K562 (cell line): ENCODE measurements at regions not wholly inside any gene's neighbourhood (a gene's known extent, or its start where the extent isn't known, plus 50 kb on each side); places are given as distances from the start of the nearest gene placed in this dataset.

Experiments used
- ATAC-seq: fragments of 200-7000 bp; cut with Tn5 transposase; 3 replicates; pipeline ENCODE4 v1.9.1; 2020; ENCODE audit warnings: moderate library complexity
- BruUV-seq: library from RNA; stranded (reverse); fragments of 400-500 nt; replicated peaks from 2 replicates; lab custom pipeline; 2021; lab: Mats Ljungman, UMichigan
- CTCF ChIA-PET: fragments of 300-600 bp; formaldehyde crosslinking; extraction: SDS; loops from one replicate; lab custom pipeline; 2021; ENCODE audit warnings: low intra/inter-chr PET ratio; lab: Yijun Ruan, JAX
- POLR2A ChIA-PET: fragments of 300-600, 350-650 bp; sonication (Branson Sonifier 250); formaldehyde crosslinking; extraction: SDS; loops from one replicate; lab custom pipeline; 2021; ENCODE audit warnings: antibody characterized with exemption, inconsistent platforms; lab: Yijun Ruan, JAX
- DNase-seq, 4 experiments: peaks; one replicate each; pipeline versions ENCODE4 v3.0.0 to v3.0.0-alpha.2; 2011 to 2018; ENCODE audit warnings: low spot score in 3 of 4, mixed read lengths in 3 of 4; ENCODE audit errors: extremely low read depth in 1 of 4
- FAIRE-seq: peaks from 2 replicates; lab custom pipeline; 2011; peaks lifted over from hg19 to GRCh38; lab: Jason Lieb, UNC
- H2AFZ ChIP-seq: 2 replicates; pipeline ENCODE4 v1.6.0; 2011; ENCODE audit warnings: low read depth, low read length, control low read depth, inconsistent platforms
- H3K27ac ChIP-seq: fragments of 200-600 bp; 3 replicates; pipeline ENCODE4 v1.8.0; 2011; ENCODE audit warnings: low read depth, mild to moderate bottlenecking, control low read depth, inconsistent platforms, low read length, moderate library complexity, mixed read lengths; ENCODE audit errors: extremely low read depth
- H3K27me3 ChIP-seq, 2 experiments: fragments of 300-600 bp in 1 of 2; 2 replicates in 1 of 2; 3 replicates in 1 of 2; pipeline versions ENCODE4 v1.6.0 to v1.8.0; 2011; ENCODE audit warnings: inconsistent platforms in 2 of 2, low read length in 2 of 2, mild to moderate bottlenecking in 1 of 2, mixed read lengths in 1 of 2, moderate library complexity in 1 of 2; ENCODE audit not compliant: control insufficient read depth in 2 of 2, insufficient read depth in 2 of 2
- H3K36me3 ChIP-seq: fragments of 300-600 bp; 3 replicates; pipeline ENCODE4 v1.8.0; 2011; ENCODE audit warnings: mild to moderate bottlenecking, low read length, inconsistent platforms; ENCODE audit not compliant: control insufficient read depth, insufficient read depth
- H3K4me1 ChIP-seq, 2 experiments: fragments of 200-600 bp in 1 of 2; replicated peaks in 1 of 2; 2 replicates in 1 of 2; 3 replicates in 1 of 2; pipeline versions ENCODE4 v1.5.1 to v1.8.0; 2011; ENCODE audit warnings: inconsistent platforms in 2 of 2, low read length in 2 of 2, mild to moderate bottlenecking in 1 of 2, mixed read lengths in 1 of 2, moderate library complexity in 1 of 2; ENCODE audit not compliant: control insufficient read depth in 2 of 2, insufficient read depth in 2 of 2
- H3K4me2 ChIP-seq: 2 replicates; pipeline ENCODE4 v1.6.1; 2011; ENCODE audit warnings: low read length, control low read depth, inconsistent platforms, mixed read lengths; ENCODE audit not compliant: insufficient read depth
- H3K4me3 ChIP-seq: fragments of 200-600 bp; sonication (generic), shearing (Covaris generic); 2 replicates; pipeline ENCODE4 v1.5.1; 2016; ENCODE audit warnings: control low read depth, inconsistent platforms
- H3K79me2 ChIP-seq: fragments of 200-600 bp; 3 replicates; pipeline ENCODE4 v1.8.0; 2011; ENCODE audit warnings: low read length, inconsistent platforms; ENCODE audit not compliant: control insufficient read depth, insufficient read depth
- H3K9ac ChIP-seq, 2 experiments: 2 replicates each; pipeline versions ENCODE4 v1.6.0 to v1.6.1; 2011; ENCODE audit warnings: low read depth in 2 of 2, low read length in 2 of 2, control low read depth in 1 of 2, inconsistent platforms in 1 of 2, mild to moderate bottlenecking in 1 of 2, mixed read lengths in 1 of 2; ENCODE audit not compliant: insufficient read depth in 1 of 2
- H3K9me1 ChIP-seq: one replicate; pipeline ENCODE4 v1.6.0; 2011; ENCODE audit warnings: inconsistent platforms, mild to moderate bottlenecking, low read length, moderate library complexity; ENCODE audit not compliant: control insufficient read depth, insufficient read depth
- H3K9me3 ChIP-seq: replicated peaks from 2 replicates; pipeline ENCODE4 v1.5.1; 2011; ENCODE audit warnings: low read depth, low read length, inconsistent platforms; ENCODE audit not compliant: control insufficient read depth, insufficient read depth
- H4K20me1 ChIP-seq: replicated peaks from 2 replicates; pipeline ENCODE4 v1.6.1; 2011; ENCODE audit warnings: low read length, inconsistent platforms, mixed read lengths; ENCODE audit not compliant: control insufficient read depth, insufficient read depth
- ARHGAP35 ChIP-seq: fragments of 450-650 bp; IDR thresholded peaks from 2 replicates; pipeline ENCODE4 v1.6.1; 2018; ENCODE audit not compliant: partially characterized antibody
- HNRNPUL1 ChIP-seq: fragments of 200-400 bp; formaldehyde crosslinking; IDR thresholded peaks from 2 replicates; pipeline ENCODE4 v1.6.1; 2017; ENCODE audit warnings: low read length
- MCM5 ChIP-seq: fragments of 450-650 bp; IDR thresholded peaks from 2 replicates; pipeline ENCODE4 v1.6.1; 2016; ENCODE audit warnings: low read depth
- MTA1 ChIP-seq: fragments of 450-650 bp; IDR thresholded peaks from 2 replicates; pipeline ENCODE4 v1.6.1; 2017; ENCODE audit warnings: borderline replicate concordance
- RBM22 ChIP-seq: fragments of 200-400 bp; formaldehyde crosslinking; IDR thresholded peaks from 2 replicates; pipeline ENCODE4 v1.6.1; 2018; ENCODE audit warnings: low read length, low read depth; ENCODE audit not compliant: poor library complexity, severe bottlenecking
- SIN3A ChIP-seq, 2 experiments: fragments of 150-350 bp in 1 of 2; IDR thresholded peaks; 2 replicates each; pipeline ENCODE4 v1.6.1; 2011 to 2016; ENCODE audit warnings: borderline replicate concordance in 2 of 2, low read depth in 2 of 2, low read length in 2 of 2, mild to moderate bottlenecking in 2 of 2, moderate library complexity in 2 of 2; ENCODE audit not compliant: control insufficient read depth in 1 of 2
- SMAD1 ChIP-seq: fragments of 150-350 bp; IDR thresholded peaks from 2 replicates; pipeline ENCODE4 v1.6.1; 2014; ENCODE audit warnings: low read length, low read depth; ENCODE audit not compliant: partially characterized antibody
- TCF7L2 ChIP-seq: fragments of 150-350 bp; IDR thresholded peaks from 2 replicates; pipeline ENCODE4 v1.6.1; 2016; ENCODE audit warnings: low read depth, mild to moderate bottlenecking, low read length, moderate library complexity
- WGBS: fragments of 100-300 bp; shearing (Covaris generic); methylation state at CpG from one replicate; pipeline ENCODE4 v1.1.6; 2016; ENCODE audit warnings: low coverage, mixed read lengths; ENCODE audit not compliant: insufficient coverage; ENCODE audit errors: missing lambda C conversion rate; 5-methylcytosine and 5-hydroxymethylcytosine counted together
- in situ Hi-C: fragments of 300-500 bp; cut with MboI; formaldehyde crosslinking; loops from 4 replicates; pipeline ENCODE4 v1.15.0; 2018; ENCODE audit warnings: inconsistent platforms, mixed read lengths
- intact Hi-C: fragments of 100-400 bp; cut with micrococcal nuclease; formaldehyde crosslinking; loops from 2 replicates; pipeline ENCODE4 v1.14.2; 2022
- TF ChIP-seq, protein P1 (sequence below): sonication (generic); formaldehyde crosslinking; IDR thresholded peaks from 2 replicates; pipeline ENCODE4 v1.8.0; 2022; ENCODE audit warnings: mild to moderate bottlenecking, missing genetic modification reagents
- TF ChIP-seq, protein P2 (sequence below), 2 experiments: fragments of 450-650 bp in 1 of 2; sonication (generic) in 1 of 2; formaldehyde crosslinking in 1 of 2; IDR thresholded peaks; 2 replicates each; pipeline versions ENCODE4 v1.7.1 to v1.9.0; 2016 to 2022; ENCODE audit warnings: inconsistent platforms in 1 of 2, mild to moderate bottlenecking in 1 of 2, missing genetic modification reagents in 1 of 2
- TF ChIP-seq, protein P3 (sequence below): sonication (generic); formaldehyde crosslinking; IDR thresholded peaks from 2 replicates; pipeline ENCODE4 v1.8.0; 2022; ENCODE audit warnings: missing genetic modification reagents, mild to moderate bottlenecking, borderline replicate concordance

DNA sequence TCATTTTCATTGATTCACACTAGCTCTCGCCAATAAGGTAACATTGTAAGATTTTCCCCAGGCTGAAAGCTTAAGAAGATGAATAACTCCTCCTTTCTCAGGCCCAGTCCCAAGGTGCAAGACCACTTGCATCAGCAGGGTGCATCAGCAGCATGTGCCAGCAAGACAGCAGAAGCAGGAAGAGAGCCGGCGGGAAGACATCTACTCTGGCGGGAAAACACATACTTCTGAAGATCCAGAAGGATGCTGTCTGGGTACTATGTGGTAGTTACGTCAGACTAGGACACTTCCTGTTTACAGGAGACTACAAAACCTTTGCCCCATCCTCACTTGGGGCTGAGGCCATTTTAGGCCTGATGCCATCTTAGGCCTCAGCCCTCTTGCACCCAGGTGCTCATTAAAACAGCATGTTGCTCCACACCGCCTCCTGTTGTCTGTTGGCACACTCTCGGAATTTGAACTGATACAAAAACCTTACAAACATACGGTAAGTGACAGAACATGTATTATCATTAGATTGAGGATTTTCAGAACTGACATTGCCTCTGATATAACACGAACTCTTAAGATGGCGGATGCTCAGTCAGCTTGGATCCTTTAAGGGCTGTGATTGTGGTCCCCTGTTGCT lies 886.5 kb upstream of the EPHA5 start:
- CTCF ChIA-PET, result no interaction called here
- Histone ChIP-seq H3K4me3 (no peak overlapping the region), H3K36me3 (no peaks in the 10 kb centered on the region), H3K27me3 (no peaks in the 10 kb centered on the region), H3K9me3 (no peaks in the 10 kb centered on the region), H3K4me1 (no peaks in the 10 kb centered on the region), H2AFZ (no peak overlapping the region), H3K9me1 (no peaks in the 10 kb centered on the region), H3K4me2 (no peak overlapping the region), H3K9ac (no peak overlapping the region), H3K27ac (no peak overlapping the region), H4K20me1 (no peaks in the 10 kb centered on the region), H3K79me2 (no peaks in the 10 kb centered on the region)
- intact Hi-C loops, result no loop called here
- in situ Hi-C loops, result no loop called here
- ATAC-seq (no peak), DNase-seq (no peak), FAIRE-seq (no peak)
- 1% methylated on average over 10 of the region's 10 CpGs for WGBS
- BruUV-seq, result no TSS peak
- POLR2A ChIA-PET, result no interaction called here
- no peak for TF ChIP-seq MCM5
- TF ChIP-seq SIN3A (IDR thresholded peaks at IDR 0.05; ENCODE audit: borderline replicate concordance in 2 of 2, control insufficient read depth in 1 of 2, low read depth in 2 of 2, low read length in 2 of 2), result no peak
- TF ChIP-seq SMAD1, result no peak
- TF ChIP-seq TCF7L2, result no peak
- no peak for TF ChIP-seq HNRNPUL1
- TF ChIP-seq, protein P1, sequence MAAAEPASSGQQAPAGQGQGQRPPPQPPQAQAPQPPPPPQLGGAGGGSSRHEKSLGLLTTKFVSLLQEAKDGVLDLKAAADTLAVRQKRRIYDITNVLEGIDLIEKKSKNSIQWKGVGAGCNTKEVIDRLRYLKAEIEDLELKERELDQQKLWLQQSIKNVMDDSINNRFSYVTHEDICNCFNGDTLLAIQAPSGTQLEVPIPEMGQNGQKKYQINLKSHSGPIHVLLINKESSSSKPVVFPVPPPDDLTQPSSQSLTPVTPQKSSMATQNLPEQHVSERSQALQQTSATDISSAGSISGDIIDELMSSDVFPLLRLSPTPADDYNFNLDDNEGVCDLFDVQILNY (CRISPR knock-in tag), result no peak
- TF ChIP-seq, protein P2, sequence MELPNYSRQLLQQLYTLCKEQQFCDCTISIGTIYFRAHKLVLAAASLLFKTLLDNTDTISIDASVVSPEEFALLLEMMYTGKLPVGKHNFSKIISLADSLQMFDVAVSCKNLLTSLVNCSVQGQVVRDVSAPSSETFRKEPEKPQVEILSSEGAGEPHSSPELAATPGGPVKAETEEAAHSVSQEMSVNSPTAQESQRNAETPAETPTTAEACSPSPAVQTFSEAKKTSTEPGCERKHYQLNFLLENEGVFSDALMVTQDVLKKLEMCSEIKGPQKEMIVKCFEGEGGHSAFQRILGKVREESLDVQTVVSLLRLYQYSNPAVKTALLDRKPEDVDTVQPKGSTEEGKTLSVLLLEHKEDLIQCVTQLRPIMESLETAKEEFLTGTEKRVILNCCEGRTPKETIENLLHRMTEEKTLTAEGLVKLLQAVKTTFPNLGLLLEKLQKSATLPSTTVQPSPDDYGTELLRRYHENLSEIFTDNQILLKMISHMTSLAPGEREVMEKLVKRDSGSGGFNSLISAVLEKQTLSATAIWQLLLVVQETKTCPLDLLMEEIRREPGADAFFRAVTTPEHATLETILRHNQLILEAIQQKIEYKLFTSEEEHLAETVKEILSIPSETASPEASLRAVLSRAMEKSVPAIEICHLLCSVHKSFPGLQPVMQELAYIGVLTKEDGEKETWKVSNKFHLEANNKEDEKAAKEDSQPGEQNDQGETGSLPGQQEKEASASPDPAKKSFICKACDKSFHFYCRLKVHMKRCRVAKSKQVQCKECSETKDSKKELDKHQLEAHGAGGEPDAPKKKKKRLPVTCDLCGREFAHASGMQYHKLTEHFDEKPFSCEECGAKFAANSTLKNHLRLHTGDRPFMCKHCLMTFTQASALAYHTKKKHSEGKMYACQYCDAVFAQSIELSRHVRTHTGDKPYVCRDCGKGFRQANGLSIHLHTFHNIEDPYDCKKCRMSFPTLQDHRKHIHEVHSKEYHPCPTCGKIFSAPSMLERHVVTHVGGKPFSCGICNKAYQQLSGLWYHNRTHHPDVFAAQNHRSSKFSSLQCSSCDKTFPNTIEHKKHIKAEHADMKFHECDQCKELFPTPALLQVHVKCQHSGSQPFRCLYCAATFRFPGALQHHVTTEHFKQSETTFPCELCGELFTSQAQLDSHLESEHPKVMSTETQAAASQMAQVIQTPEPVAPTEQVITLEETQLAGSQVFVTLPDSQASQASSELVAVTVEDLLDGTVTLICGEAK (IDR thresholded peaks at IDR 0.05), result no peak
- TF ChIP-seq, protein P2 (CRISPR knock-in tag; IDR thresholded peaks at IDR 0.05), result no peak
- TF ChIP-seq, protein P3, sequence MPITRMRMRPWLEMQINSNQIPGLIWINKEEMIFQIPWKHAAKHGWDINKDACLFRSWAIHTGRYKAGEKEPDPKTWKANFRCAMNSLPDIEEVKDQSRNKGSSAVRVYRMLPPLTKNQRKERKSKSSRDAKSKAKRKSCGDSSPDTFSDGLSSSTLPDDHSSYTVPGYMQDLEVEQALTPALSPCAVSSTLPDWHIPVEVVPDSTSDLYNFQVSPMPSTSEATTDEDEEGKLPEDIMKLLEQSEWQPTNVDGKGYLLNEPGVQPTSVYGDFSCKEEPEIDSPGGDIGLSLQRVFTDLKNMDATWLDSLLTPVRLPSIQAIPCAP (CRISPR knock-in tag), result no peak
- no peak for TF ChIP-seq RBM22
- TF ChIP-seq ARHGAP35, result no peak
- TF ChIP-seq MTA1, result no peak
